ENCODE measurements at regions not wholly inside any gene's neighbourhood (a gene's known extent, or its start where the extent isn't known, plus 50 kb on each side); places are given as distances from the start of the nearest gene placed in this dataset.
"Not testable (repeated sequence)": the region's sequence is repeated elsewhere in the genome, so short reads cannot be mapped to it uniquely, and the experiment has no call there.

DNA sequence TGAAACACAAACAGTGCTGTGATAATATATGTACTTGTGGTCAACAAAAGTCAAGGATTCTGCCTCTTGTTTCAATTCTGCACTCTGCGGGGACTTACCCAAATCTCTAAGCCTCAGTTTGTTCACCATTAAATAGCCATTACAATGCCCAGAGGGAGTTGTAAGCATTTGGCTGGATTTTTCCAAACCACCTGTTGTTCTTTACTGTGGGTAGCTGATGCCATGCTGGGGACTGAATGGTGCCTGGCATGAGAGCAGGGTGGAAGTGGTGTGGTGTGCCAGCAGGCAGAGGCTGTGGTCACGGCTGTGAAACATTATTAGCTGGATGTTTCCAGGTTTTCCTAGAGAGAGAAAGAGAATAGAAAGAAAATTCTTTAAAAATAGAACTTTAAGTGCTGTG, 60.7 kb upstream of the PAK3 start:
- intact Hi-C loops (cut with micrococcal nuclease) = no loop called here
- H3K9me1 ChIP-seq (replicated peaks; ENCODE audit: control insufficient read depth, extremely low read depth, insufficient read depth, low read length) = no peaks in the 10 kb centered on the region

GRCh38 chrX:111022998-111023397, 73.0 kb upstream of the PAK3 start:
- FAIRE-seq; BruUV-seq (replicated peaks): not testable (repeated sequence)

More for the DNA sequence above, 60.7 kb upstream of the PAK3 start:
- no peak for DNase-seq (ENCODE audit: low read depth, low spot score)
- no peak overlapping the region for H2AFZ ChIP-seq (ENCODE audit: low read depth, low read length)
- no peaks in the 10 kb centered on the region for H4K20me1 ChIP-seq (replicated peaks; ENCODE audit: control insufficient read depth, extremely low read depth, insufficient read depth, low read length)
- no peaks in the 10 kb centered on the region for H3K4me1 ChIP-seq (ENCODE audit: control insufficient read depth, extremely low read depth, insufficient read depth, low read length)
- H3K4me2 ChIP-seq (ENCODE audit: insufficient read depth, low read length) = no peak overlapping the region
- TF ChIP-seq FOS (IDR thresholded peaks at IDR 0.05; ENCODE audit: borderline replicate concordance, insufficient read depth, low read length) (no peak), EZH2 (IDR thresholded peaks at IDR 0.05; ENCODE audit: borderline replicate concordance, low read depth, low read length, severe bottlenecking) (no peak), POLR2A (IDR thresholded peaks at IDR 0.05; ENCODE audit: low read depth, low read length) (no peak), GATA2 (IDR thresholded peaks at IDR 0.05; ENCODE audit: insufficient read depth, insufficient read length, low read depth, low read length) (no peak), POLR2AphosphoS5 (IDR thresholded peaks at IDR 0.05; ENCODE audit: insufficient read depth, low read depth, low read length) (no peak), MYC (IDR thresholded peaks at IDR 0.05; ENCODE audit: low read depth, low read length) (no peak), CTCF (IDR thresholded peaks at IDR 0.05; ENCODE audit: extremely low read depth in 1 of 2, insufficient read depth in 1 of 2, low read depth in 1 of 2, low read length in 2 of 2) (no peak), JUN (IDR thresholded peaks at IDR 0.05; ENCODE audit: borderline replicate concordance, insufficient read depth, insufficient read length, low read depth) (no peak)
- TF ChIP-seq, protein P1, sequence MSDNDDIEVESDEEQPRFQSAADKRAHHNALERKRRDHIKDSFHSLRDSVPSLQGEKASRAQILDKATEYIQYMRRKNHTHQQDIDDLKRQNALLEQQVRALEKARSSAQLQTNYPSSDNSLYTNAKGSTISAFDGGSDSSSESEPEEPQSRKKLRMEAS (IDR thresholded peaks at IDR 0.05; ENCODE audit: insufficient read depth, insufficient read length) = no peak
- ChIA-PET CTCF (no interaction called here), POLR2A (no interaction called here)
- no peaks in the 10 kb centered on the region for H3K9me3 ChIP-seq (replicated peaks; ENCODE audit: control insufficient read depth, insufficient read depth, low read length)
- H3K27me3 ChIP-seq (ENCODE audit: control insufficient read depth in 2 of 2, insufficient read depth in 2 of 2, low read length in 2 of 2) = no peaks in the 10 kb centered on the region
- H3K79me2 ChIP-seq (ENCODE audit: control insufficient read depth, insufficient read depth, low read length) = no peaks in the 10 kb centered on the region
- H3K36me3 ChIP-seq (ENCODE audit: control insufficient read depth in 2 of 2, extremely low read depth in 1 of 2, insufficient read depth in 2 of 2, low read length in 2 of 2) = no peaks in the 10 kb centered on the region
- no peak overlapping the region for H3K9ac ChIP-seq (replicated peaks; ENCODE audit: extremely low read depth, insufficient read depth, low read length)
- H3K4me3 ChIP-seq (replicated peaks in 1 of 3; ENCODE audit: insufficient read depth in 1 of 3, low read depth in 1 of 3, low read length in 3 of 3) = no peak overlapping the region
- H3K27ac ChIP-seq (ENCODE audit: insufficient read depth, low read depth, low read length) = no peak overlapping the region
- no peak for FAIRE-seq
- BruUV-seq (replicated peaks) = no TSS peak
- dilution Hi-C loops (cut with MboI; ENCODE audit: extremely low pct_ligation_motif_present, low sequenced_read_pairs) = no loop called here

More at GRCh38 chrX:111022998-111023397, 73.0 kb upstream of the PAK3 start:
- H3K4me3 ChIP-seq (replicated peaks in 1 of 3; ENCODE audit: insufficient read depth in 1 of 3, low read depth in 1 of 3, low read length in 3 of 3); H3K79me2 ChIP-seq (ENCODE audit: control insufficient read depth, insufficient read depth, low read length); H3K36me3 ChIP-seq (ENCODE audit: control insufficient read depth in 2 of 2, extremely low read depth in 1 of 2, insufficient read depth in 2 of 2, low read length in 2 of 2); H3K9me1 ChIP-seq (replicated peaks; ENCODE audit: control insufficient read depth, extremely low read depth, insufficient read depth, low read length); H4K20me1 ChIP-seq (replicated peaks; ENCODE audit: control insufficient read depth, extremely low read depth, insufficient read depth, low read length); H3K27me3 ChIP-seq (ENCODE audit: control insufficient read depth in 2 of 2, insufficient read depth in 2 of 2, low read length in 2 of 2); H3K4me2 ChIP-seq (ENCODE audit: insufficient read depth, low read length); DNase-seq (ENCODE audit: low read depth, low spot score); H2AFZ ChIP-seq (ENCODE audit: low read depth, low read length); POLR2A ChIA-PET; H3K9ac ChIP-seq (replicated peaks; ENCODE audit: extremely low read depth, insufficient read depth, low read length); H3K4me1 ChIP-seq (ENCODE audit: control insufficient read depth, extremely low read depth, insufficient read depth, low read length); dilution Hi-C loops (cut with MboI; ENCODE audit: extremely low pct_ligation_motif_present, low sequenced_read_pairs); CTCF ChIA-PET; H3K27ac ChIP-seq (ENCODE audit: insufficient read depth, low read depth, low read length); H3K9me3 ChIP-seq (replicated peaks; ENCODE audit: control insufficient read depth, insufficient read depth, low read length); intact Hi-C loops (cut with micrococcal nuclease): not testable (repeated sequence)

All from endothelial cell of umbilical vein (primary cell).